H1 (cell line): ENCODE measurements at regions not wholly inside any gene's neighbourhood (a gene's known extent, or its start where the extent isn't known, plus 50 kb on each side); places are given as distances from the start of the nearest gene placed in this dataset.

Experiments used
- BACH1 ChIP-seq: IDR thresholded peaks from 2 replicates; pipeline ENCODE4 v1.6.1; 2012; ENCODE audit warnings: low read length, improper control_type of control experiment
- JUND ChIP-seq: IDR thresholded peaks from 2 replicates; pipeline ENCODE4 v1.6.1; 2011; ENCODE audit warnings: mild to moderate bottlenecking, improper control_type of control experiment, low read length

DNA sequence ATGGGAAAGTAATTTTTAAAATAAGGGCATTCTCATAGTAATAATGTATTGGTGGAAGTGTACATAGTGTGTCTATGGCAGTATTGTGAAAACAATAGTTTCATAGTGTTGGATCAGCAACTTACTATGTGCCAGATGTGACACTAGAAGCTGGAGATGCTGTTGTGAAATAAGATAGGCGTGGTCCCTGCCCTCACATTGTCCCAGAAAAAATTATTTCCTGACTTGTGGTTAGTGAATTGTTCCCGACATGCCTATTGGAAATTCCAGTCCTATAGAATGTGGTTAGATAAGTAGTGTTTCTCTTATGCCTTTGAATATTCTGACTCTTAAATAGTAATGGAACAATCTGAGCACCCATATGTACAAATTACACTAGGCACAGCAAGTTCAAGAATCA, 55.3 kb upstream of the MTAP start (continued):
- no peak for TF ChIP-seq BACH1
- no peak for TF ChIP-seq JUND
- TF ChIP-seq, all 59 proteins: peak for 0
